ENCODE measurements at regions not wholly inside any gene's neighbourhood (a gene's known extent, or its start where the extent isn't known, plus 50 kb on each side); places are given as distances from the start of the nearest gene placed in this dataset.

DNA sequence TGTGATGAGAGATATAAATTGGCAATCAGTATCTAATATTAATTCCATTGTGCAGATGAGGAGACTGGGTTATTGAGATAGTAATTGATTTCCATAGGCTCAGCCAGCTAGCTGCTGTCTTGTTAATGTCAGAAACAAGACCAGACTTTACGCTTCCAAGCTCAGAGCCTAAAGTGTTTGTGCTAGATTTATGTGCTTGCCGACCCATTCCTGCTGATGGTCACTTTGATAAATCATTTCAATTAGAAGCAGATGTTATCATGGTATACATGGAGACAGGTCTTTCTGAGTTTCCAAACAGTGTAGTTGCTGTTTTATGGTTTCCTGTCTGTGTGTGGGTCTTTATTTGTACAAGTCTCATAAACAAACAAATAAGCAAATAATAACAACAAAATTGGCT, 92.8 kb downstream of the AQP4 start:
- TF ChIP-seq, protein P1, sequence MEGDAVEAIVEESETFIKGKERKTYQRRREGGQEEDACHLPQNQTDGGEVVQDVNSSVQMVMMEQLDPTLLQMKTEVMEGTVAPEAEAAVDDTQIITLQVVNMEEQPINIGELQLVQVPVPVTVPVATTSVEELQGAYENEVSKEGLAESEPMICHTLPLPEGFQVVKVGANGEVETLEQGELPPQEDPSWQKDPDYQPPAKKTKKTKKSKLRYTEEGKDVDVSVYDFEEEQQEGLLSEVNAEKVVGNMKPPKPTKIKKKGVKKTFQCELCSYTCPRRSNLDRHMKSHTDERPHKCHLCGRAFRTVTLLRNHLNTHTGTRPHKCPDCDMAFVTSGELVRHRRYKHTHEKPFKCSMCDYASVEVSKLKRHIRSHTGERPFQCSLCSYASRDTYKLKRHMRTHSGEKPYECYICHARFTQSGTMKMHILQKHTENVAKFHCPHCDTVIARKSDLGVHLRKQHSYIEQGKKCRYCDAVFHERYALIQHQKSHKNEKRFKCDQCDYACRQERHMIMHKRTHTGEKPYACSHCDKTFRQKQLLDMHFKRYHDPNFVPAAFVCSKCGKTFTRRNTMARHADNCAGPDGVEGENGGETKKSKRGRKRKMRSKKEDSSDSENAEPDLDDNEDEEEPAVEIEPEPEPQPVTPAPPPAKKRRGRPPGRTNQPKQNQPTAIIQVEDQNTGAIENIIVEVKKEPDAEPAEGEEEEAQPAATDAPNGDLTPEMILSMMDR (IDR thresholded peaks at IDR 0.05 in 4 of 5, conservative IDR thresholded peaks at IDR 0.05 in 1 of 5) = no peak
- no peak for TF ChIP-seq POLR2A (IDR thresholded peaks at IDR 0.05)

Data from gastrocnemius medialis (tissue), 4 donors.